Tibial nerve (tissue), 4 donors: ENCODE measurements at regions not wholly inside any gene's neighbourhood (a gene's known extent, or its start where the extent isn't known, plus 50 kb on each side); places are given as distances from the start of the nearest gene placed in this dataset.

Experiments
- EP300 ChIP-seq, 2 donors: sonication (generic); formaldehyde crosslinking; IDR thresholded peaks; one replicate each; pipeline ENCODE4 v1.6.1; 2017; ENCODE audit warnings: antibody characterized with exemption in 2 of 2, mild to moderate bottlenecking in 1 of 2
- POLR2A ChIP-seq, 2 donors: fragments of 450-650 bp; IDR thresholded peaks; one replicate each; pipeline ENCODE4 v1.6.1; 2017; ENCODE audit warnings: antibody characterized with exemption in 2 of 2, mild to moderate bottlenecking in 2 of 2, moderate library complexity in 2 of 2
- TF ChIP-seq, protein P1 (sequence below), 5 experiments: fragments of 200-600 bp in 3 of 5; fragments of 450-650 bp in 2 of 5; sonication (generic) in 3 of 5; IDR thresholded peaks; one replicate each; pipeline ENCODE4 v1.5.1; 2016 to 2019; ENCODE audit warnings: antibody characterized with exemption in 5 of 5, mild to moderate bottlenecking in 3 of 5, moderate library complexity in 2 of 5

DNA sequence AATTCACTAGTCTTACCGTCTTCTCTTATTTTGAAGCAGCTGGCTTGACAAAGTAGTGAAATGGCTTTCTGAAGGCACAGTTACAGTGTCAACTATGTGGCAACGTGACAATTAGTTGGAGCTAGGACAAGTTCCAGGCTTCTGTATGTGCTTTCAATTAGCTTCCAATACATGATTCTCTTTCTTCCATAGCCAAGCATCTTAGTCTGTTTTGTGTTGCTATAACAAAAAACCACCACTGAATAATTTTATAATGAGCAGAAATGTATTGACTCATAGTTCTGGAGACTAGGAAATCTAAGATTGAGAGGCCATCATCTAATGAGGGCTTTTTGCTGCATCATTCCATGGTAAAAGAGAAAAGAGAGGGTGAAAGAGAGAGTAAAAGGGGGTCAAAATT lies 365.1 kb upstream of the PLSCR5 start:
- TF ChIP-seq, protein P1, sequence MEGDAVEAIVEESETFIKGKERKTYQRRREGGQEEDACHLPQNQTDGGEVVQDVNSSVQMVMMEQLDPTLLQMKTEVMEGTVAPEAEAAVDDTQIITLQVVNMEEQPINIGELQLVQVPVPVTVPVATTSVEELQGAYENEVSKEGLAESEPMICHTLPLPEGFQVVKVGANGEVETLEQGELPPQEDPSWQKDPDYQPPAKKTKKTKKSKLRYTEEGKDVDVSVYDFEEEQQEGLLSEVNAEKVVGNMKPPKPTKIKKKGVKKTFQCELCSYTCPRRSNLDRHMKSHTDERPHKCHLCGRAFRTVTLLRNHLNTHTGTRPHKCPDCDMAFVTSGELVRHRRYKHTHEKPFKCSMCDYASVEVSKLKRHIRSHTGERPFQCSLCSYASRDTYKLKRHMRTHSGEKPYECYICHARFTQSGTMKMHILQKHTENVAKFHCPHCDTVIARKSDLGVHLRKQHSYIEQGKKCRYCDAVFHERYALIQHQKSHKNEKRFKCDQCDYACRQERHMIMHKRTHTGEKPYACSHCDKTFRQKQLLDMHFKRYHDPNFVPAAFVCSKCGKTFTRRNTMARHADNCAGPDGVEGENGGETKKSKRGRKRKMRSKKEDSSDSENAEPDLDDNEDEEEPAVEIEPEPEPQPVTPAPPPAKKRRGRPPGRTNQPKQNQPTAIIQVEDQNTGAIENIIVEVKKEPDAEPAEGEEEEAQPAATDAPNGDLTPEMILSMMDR (IDR thresholded peaks at IDR 0.05) = no peak
- no peak for TF ChIP-seq EP300 (IDR thresholded peaks at IDR 0.05)
- no peak for TF ChIP-seq POLR2A (IDR thresholded peaks at IDR 0.05)
